ENCODE measurements at regions not wholly inside any gene's neighbourhood (a gene's known extent, or its start where the extent isn't known, plus 50 kb on each side); places are given as distances from the start of the nearest gene placed in this dataset.
"Not testable (repeated sequence)": the region's sequence is repeated elsewhere in the genome, so short reads cannot be mapped to it uniquely, and the experiment has no call there.

GRCh38 chr4:149211876-149212275 is 603.8 kb downstream of the IQCM start:
- CTCF ChIA-PET, result no interaction called here
- POLR2A ChIA-PET, result no interaction called here

GRCh38 chr4:149203256-149204001 is 612.2 kb downstream of the IQCM start:
- CTCF ChIA-PET, result no interaction called here
- POLR2A ChIA-PET, result no interaction called here

GRCh38 chr4:149202117-149202516 is 613.5 kb downstream of the IQCM start:
- ChIA-PET CTCF (no interaction called here), POLR2A (no interaction called here)

GRCh38 chr4:149199594-149199993 is 616.0 kb downstream of the IQCM start:
- POLR2A ChIA-PET, result no interaction called here

GRCh38 chr4:149194061-149194460 is 621.6 kb downstream of the IQCM start:
- ChIA-PET CTCF (no interaction called here), POLR2A (no interaction called here)

More at GRCh38 chr4:149199594-149199993, 616.0 kb downstream of the IQCM start:
- CTCF ChIA-PET, result no interaction called here

GRCh38 chr4:149187726-149188125 is 627.9 kb downstream of the IQCM start:
- ChIA-PET CTCF (no interaction called here), POLR2A (no interaction called here)

GRCh38 chr4:149183638-149184037 is 632.0 kb downstream of the IQCM start:
- CTCF ChIA-PET, result no interaction called here
- POLR2A ChIA-PET, result no interaction called here

- CTCF ChIA-PET, POLR2A ChIA-PET: not testable (repeated sequence)
Measured at GRCh38 chr4:149181459-149181858, 634.2 kb downstream of the IQCM start.

- ChIA-PET POLR2A (no interaction called here), CTCF (no interaction called here)
Measured at GRCh38 chr4:149176039-149176438, 639.6 kb downstream of the IQCM start.

GRCh38 chr4:149175549-149175948 is 640.1 kb downstream of the IQCM start:
- ChIA-PET CTCF (no interaction called here), POLR2A (no interaction called here)

- ChIA-PET POLR2A (no interaction called here), CTCF (no interaction called here)
Measured at GRCh38 chr4:149173241-149174013, 642.2 kb downstream of the IQCM start.

GRCh38 chr4:149168645-149169044 is 647.0 kb downstream of the IQCM start:
- ChIA-PET CTCF (no interaction called here), POLR2A (interaction anchor here (0.6 kb wide), 1 partner anchor 176 kb away, joined by 3 read pairs; no protein-coding TSS in a partner anchor)

GRCh38 chr4:149166876-149167275 is 648.8 kb downstream of the IQCM start:
- POLR2A ChIA-PET, result no interaction called here
- CTCF ChIA-PET, result no interaction called here

- POLR2A ChIA-PET, result no interaction called here
- CTCF ChIA-PET, result no interaction called here
Measured at GRCh38 chr4:149166365-149166764, 649.3 kb downstream of the IQCM start.

- ChIA-PET CTCF (no interaction called here), POLR2A (no interaction called here)
Measured at GRCh38 chr4:149164282-149164681, 651.4 kb downstream of the IQCM start.

- CTCF ChIA-PET, result no interaction called here
- POLR2A ChIA-PET, result no interaction called here
Measured at GRCh38 chr4:149161247-149161646, 654.4 kb downstream of the IQCM start.

- ChIA-PET CTCF (no interaction called here), POLR2A (no interaction called here)
Measured at GRCh38 chr4:149160370-149160769, 655.3 kb downstream of the IQCM start.

- ChIA-PET POLR2A (no interaction called here), CTCF (no interaction called here)
Measured at GRCh38 chr4:149158817-149159216, 656.8 kb downstream of the IQCM start.

GRCh38 chr4:149145803-149146202 is 669.8 kb downstream of the IQCM start:
- CTCF ChIA-PET, result no interaction called here
- POLR2A ChIA-PET, result no interaction called here

GRCh38 chr4:149144060-149144459 is 671.6 kb downstream of the IQCM start:
- CTCF ChIA-PET, result no interaction called here
- POLR2A ChIA-PET, result no interaction called here

GRCh38 chr4:149141391-149141790 is 674.3 kb downstream of the IQCM start:
- POLR2A ChIA-PET, result no interaction called here
- CTCF ChIA-PET, result no interaction called here

- ChIA-PET CTCF (no interaction called here), POLR2A (no interaction called here)
Measured at GRCh38 chr4:149140841-149141240, 674.8 kb downstream of the IQCM start.
